NB4 (cell line): ENCODE measurements at regions not wholly inside any gene's neighbourhood (a gene's known extent, or its start where the extent isn't known, plus 50 kb on each side); places are given as distances from the start of the nearest gene placed in this dataset.

Experiments used
- CTCF ChIP-seq: IDR thresholded peaks from one replicate; pipeline ENCODE4 v1.5.1; 2012; ENCODE audit warnings: low read depth, low read length
- POLR2A ChIP-seq: IDR thresholded peaks from 2 replicates; pipeline ENCODE4 v1.6.1; 2011; ENCODE audit warnings: mild to moderate bottlenecking; ENCODE audit not compliant: insufficient read length; ENCODE audit errors: extremely low read depth

GRCh38 chr2:116747103-116747502 lies 1067.4 kb upstream of the DDX18 start:
- peak; percentile 15 for TF ChIP-seq CTCF
- TF ChIP-seq POLR2A: no peak
